NCI-H1092 treated with DMSO at 0.1 percent for 48 hours (cell line): ENCODE measurements at regions not wholly inside any gene's neighbourhood (a gene's known extent, or its start where the extent isn't known, plus 50 kb on each side); places are given as distances from the start of the nearest gene placed in this dataset.
"Not testable (repeated sequence)": the region's sequence is repeated elsewhere in the genome, so short reads cannot be mapped to it uniquely, and the experiment has no call there.

ENCODE experiments used
- DNase-seq: peaks from one replicate; lab custom pipeline; 2025; lab: John Stamatoyannopoulos, UW

DNA sequence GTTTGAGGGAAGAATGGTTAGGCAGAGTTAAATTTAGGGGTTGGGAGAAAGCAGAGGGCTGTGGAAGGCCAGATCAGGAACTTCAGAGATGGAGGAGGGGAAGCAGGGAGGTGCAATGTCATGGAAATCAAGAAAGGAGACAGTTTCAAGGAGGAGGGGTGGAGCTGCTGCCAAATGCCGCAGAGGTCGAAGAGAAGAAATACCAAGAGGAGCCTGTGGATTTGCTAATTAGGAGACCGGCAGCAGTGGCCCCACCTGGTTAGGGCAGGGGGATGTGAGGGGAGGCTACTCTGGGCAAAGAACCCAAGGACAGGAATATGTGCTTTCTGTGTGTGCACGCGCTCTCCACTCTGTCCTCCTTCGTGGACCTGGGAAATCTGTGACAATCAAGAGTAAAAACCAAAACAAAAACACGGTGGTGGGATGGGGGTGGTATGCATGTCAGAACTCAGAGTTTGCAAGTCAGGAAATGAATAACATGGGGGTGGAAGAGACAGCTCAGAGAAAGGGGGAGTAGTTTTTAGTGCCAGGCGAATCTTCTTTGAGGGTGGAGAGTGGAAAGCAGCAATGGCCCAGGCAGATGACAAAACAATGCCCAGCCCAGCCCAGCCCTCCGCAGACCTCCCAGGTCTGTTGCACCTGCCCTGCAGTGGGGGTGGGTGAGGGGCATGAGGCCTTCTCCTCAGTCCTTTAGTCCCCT lies 102.9 kb upstream of the PAX2 start:
- no peak for DNase-seq

DNA sequence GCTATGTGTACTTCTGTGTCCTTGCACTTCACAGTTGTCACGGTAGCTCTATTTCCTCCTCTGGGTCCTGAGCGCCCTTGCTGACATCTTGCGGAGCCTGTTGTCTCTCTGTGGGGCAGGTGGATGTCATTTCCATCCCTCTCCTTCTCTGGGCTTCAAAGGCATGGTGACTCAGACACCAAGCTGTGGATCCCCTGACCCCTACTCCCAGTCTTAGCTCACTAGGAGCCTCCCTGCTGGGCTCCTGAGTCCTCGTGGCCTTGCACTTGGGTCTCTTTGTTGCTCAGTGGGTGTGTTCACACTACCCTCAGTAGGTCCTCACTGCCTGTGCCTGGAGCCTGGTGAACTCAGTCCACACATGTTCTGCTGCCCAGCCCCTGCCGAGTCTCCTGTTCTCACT lies 100.3 kb upstream of the PAX2 start:
- DNase-seq, result no peak

DNA sequence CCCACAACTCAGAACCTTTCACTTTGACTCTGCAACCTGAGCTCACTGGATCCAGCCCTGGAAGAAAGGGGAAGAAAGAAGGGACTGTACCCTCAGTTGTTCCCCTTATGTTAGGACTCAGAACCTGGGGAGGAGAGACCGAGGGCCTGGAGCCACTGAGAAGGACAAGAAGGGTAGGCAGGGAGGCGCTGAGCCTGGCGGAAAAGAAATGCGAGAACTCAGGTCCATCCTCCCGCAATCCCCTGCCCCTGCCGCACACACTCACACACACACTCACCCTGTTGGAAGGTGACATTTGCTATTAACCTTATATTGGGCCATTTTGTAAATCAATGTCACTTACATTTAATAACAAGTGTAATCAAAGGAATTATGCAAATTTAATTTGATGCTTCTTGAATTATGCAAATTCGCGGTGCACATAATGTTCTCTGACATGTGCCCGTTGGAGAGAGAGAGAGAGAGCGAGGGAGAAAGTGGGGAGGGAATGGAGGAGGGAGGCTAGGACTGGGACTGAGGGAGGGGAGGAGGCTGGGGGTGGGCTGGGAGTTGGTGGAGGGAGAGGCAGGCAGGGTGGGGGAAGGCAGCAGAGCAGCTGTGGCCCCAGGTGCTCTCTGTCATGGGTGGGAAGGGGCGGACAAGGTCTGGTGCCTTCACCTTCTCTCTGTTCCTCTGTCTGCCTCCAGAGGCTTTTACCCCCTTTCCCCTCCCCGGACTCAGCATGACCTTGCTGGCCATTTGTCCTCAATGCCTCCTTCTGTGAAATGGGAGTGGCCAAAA lies 99.6 kb upstream of the PAX2 start:
- no peak for DNase-seq

DNA sequence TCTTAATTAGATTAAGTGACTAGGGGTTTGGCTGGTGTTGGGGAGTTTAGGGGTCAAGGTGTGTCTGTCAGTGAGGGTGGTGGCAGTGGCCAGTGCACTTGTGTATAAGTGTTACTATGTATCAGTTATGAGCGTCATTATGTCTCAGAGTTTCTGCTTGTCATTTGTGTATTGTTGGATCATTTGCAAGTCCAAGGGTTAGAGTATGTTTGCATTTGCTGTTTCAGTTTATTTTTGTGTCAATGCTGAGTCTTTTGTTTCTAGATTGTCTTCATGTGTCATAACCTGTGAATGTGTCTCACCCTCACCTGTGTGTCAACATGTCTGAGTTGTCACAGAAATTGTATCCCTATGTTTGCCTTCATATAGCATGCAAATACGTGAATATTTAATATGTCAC lies 97.5 kb upstream of the PAX2 start:
- no peak for DNase-seq

DNA sequence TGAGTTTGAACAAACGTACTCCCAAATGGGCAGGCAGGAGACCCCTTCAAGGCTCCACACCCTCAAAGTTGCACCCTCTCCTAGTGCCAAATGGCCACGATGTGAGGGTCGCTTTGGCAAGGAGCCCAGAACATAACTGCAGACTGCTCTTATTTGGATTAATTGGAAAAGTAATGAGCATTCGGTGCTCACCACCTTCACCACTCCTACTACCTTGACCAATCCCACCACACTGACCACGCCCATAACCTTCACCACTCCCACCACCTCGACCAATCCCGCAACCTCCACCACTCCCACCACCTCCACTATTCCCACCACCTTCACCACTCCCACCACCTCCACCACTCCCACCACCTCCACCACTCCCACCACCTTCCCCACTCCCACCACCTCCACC lies 94.7 kb upstream of the PAX2 start:
- no peak for DNase-seq

DNA sequence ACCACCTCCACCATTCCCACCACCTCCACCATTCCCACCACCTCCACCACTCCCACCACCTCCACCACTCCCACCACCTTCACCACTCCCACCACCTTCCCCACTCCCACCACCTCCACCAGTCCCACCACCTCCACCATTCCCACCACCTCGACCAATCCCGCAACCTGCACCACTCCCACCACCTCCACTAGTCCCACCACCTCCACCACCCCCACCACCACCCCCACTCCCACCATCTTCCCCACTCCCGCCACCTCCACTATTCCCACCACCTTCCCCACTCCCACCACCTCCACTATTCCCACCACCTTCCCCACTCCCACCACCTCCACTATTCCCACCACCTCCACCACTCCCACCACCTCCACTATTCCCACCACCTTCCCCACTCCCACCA lies 94.3 kb upstream of the PAX2 start:
- not testable (repeated sequence) for DNase-seq

DNA sequence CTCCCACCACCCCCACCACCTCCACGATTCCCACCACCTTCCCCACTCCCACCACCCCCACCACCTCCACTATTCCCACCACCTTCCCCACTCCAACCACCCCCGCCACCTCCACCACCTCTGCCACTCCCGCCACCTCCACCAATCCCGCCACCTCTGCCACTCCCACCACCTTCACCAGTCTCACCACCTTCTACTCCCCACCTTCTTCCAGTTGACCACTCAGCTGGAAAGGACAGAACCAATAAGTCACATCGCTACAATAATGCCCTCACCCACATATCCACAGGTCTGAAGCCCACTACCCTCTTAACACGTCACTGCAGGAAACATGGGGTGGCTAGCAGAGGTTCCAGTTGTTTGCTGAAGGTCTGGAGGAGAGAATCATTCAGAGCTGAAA lies 93.5 kb upstream of the PAX2 start:
- no peak for DNase-seq

DNA sequence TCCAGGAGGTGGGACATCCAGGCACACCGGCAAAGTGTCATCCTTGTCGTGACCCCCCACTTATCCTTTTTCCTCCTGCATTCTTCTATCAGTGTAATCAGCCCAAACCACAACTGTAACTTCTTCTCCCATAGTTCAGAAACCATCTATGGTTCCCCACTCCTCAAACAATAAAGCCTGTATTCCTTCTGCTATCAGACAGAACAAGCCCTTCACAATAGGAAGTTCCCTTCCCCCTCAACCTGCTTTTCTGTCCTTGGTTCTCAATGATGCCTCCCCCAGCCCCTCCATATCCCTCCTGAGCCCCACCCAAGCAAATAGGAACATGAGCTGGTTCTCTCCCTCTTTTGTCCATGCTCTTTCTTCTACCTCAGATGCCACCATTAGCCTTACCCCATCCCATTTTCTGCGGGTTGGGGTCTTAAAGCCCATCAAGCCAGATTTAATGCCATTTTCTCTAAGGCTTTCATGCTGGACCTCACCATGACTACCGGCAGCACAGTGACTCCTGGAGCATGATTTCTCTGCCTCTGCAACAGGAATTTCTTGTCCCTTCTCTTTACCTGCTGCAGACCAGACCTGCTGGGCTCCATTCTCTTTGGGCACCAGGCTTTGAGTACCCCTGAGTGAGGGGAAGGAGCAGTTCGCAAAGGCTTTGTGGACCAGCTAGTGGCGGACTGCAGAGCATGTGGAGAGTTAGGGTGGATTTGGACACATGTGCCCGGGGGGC lies 92.8 kb upstream of the PAX2 start:
- no peak for DNase-seq

DNA sequence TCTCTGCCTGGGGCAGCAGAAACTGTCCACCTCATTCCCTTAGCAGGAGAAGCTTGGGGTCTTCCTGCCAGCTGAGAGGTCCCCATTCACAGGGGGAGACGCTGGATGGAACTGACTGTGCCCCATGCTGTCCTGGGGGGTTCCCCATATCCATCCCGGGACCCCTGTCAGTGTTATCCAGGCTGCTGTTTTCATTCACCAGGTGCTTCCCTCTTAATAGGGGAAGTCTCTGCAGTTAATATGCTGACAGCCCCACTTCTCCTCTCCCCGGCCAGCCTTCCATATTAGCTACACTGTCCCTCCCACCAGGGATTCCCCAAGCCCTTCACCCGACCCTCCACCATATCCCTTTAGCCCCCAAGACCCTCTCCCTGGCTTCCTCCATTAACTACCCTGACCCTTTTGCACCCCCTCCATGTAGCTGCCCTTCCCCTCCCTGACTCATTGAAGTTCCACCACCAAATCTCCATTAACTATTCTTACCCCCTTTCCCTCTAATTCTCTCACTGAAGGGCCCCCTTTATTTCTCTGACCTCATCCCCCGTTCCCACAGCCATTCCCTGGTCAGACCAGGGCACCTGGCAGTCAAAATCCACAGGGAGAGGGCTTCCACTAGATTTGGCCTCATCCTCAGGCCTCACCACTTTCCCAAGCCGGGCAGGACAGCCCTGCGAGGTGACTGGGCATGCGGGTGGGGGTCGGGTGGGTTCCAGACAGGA lies 92.0 kb upstream of the PAX2 start:
- DNase-seq, result no peak

DNA sequence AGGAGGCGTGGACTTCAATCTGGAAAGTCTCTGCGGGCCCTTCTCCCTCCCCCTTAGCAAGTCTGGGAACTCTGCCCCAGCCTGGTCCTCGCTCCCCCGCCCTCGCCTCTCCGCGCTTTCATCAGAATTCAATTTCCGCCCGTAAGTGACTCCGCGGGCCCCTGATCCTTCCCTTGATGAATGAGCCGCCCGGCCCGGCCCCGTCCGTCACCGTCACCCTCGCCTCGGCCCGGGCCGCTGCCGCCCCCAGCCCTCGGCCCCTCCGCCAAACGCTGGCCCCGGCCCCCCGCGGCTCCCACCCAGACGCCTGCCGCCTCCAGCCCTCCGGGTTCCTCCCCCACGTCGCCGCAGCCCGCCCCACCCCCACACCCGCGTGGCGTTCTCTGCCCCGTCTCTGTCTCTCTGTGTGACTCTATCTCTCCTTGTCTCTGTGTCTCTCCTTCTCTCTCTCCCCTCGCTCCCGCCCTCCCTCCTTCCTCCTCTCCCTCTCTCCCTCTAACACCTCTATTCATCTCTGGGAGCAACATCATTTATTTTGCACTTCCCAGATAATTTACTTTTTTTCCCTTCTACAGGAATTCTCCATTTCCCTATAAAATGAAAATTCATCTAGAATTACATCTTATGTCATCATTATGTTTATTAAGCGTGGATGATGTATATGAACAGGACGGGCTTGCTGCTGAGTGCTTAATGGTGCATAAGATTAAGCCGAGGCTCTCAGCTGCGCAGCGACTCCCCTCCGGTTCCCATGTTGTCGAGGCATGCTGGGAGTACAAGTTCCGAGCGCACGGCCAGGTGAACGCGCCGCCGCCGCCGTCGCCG lies 91.2 kb upstream of the PAX2 start:
- DNase-seq, result no peak

DNA sequence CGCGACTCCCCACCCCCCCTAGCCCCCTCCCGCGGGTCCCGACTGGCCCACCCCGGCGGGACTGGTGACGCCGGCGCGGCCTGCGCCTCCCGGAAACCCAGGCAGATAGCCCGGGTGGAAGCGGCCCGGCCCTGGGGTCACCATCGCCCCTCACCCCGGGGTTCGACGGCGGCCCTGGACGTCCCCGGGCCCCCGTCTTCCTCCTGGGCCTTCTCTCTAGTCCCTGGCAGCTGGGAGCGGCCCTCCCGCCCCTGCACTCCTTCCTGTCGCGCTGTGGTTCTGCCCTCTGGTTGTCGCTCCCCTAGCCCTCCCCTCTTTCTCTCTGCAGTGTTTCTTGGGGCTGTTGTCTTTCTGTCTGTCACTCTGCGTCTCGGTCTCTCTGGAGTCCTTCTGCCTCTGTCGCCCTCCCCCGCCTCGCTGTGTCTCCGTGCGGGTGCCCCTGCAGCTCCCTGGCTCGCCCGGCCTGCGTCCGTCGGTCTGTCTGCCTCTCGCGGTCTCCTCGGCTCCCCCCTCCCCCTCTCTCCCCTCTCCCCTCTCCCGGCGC lies 90.5 kb upstream of the PAX2 start:
- no peak for DNase-seq

DNA sequence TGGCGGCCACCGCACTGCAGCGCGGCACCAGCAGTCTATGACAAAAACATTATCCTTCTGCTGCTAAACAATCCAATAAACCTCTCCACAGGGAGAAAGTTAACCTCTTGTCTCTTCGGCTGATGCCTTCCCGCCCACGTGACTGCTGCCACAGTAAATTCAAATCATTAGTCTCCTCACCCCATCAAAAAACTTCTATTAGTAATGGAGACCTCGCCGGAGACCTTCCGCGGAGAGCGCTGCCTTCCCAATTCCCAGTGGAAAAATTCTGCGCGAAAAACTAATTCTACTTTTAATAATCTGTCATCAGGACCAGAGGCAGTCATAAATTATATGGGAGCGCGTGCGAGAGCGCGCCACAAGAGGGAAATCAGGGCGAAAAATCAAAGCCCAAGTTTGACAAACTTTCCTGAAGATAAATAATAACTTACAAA lies 90.0 kb upstream of the PAX2 start:
- DNase-seq, result no peak

DNA sequence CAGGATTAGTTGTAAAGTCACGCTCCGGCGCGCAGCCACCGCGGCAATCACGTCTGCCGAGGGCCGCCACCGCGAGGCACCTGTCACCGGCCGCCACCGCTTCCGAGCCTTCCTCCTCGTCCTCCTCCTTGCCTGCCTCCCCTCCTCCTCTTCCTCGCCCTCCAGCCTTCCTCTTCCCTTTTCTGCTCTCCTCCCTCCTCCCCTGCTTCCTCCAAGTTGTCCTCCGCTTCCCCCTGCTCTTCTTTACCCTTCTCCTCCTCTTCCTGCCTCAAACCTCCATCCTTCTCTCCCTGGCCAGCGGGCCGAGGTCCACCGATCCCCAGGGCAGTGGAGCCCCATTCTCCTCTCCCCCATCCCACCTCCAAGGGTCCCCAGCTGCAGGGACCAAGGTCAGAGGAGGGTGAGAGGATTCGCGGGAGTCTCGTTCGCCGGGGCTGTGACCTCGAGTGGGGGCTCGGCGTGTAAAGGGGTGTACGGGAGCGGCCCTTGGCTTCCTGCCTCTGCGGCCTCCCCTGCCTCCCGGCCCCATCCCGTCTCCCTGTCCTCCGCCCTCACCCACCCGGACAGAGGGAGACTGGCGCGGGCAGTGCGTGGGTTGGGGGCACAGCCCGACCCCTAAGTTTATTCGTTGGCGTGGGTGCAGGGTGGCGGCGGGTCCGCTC lies 89.5 kb upstream of the PAX2 start:
- no peak for DNase-seq

DNA sequence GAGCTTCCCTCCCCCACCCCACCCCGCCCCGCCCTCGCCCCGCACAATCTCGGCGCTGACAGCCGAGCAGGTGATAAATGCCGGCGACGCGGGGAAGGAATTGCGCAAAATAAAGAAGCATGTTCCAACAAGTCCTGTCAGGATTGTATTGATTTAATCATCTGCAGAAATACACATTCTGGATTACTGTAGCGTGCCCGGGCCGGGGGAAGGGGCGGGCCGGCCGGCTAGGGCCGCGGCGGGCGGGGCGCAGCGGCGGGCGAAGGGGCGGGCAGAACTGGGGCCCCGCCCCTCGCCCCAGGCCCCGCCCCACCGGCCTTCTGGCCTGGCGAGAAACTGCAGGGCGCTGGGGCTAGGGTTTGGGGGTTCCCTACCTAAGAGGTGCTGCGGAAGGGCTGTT lies 88.9 kb upstream of the PAX2 start:
- DNase-seq, result no peak

DNA sequence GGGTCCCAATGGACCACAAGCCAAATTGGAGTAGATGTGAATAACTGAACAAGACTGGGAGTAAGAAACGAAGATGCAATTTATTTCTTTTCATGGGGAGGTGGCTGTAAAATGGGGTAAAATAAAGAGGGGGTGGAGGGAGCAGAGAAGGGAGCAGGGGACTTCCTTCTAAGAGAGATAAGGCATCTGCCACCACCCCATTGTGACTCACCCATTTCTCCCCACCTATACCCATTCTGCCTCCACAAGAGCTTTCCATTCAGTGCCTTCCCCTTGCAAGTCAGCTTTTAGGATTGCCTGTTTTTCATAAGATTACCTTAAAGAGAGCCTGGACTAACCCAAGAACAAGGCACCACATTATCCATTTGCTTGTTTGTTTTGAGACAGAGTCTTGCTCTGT lies 87.1 kb upstream of the PAX2 start:
- DNase-seq, result no peak

DNA sequence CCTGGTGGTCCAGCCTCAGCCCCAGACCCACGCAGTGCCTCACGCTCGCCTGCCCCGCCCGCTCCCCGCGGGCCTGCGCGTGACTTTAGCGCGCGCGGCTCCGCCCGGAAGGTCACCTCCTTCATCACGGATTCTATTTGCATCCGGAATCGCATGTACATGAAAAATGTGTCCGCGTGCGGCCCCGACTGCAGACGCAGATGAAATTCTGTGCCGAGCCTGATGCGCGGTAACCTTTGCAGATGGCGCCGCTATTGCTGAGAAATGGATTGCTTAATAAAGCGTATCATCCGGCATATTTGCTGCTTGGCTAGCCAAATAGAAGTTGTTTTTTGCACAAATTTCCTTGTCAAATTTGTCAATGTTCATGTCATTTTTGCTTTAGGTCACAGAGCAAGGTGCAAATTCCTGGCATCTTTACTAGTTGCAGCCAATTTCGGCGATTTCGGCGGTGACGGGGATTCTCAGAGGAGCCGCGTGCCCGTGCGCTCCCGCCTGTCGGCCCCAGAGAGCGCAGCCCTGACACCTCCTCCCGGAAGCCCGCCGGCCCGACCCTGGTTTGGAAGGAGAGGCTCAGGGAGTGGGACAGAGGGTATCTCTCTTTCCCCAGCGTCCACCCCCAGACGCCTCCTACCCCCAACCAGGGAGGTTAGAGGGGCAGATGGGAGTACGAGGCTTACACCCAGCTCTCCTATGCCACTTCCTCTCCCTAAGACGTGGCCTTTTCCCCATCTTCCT lies 85.9 kb upstream of the PAX2 start:
- no peak for DNase-seq

DNA sequence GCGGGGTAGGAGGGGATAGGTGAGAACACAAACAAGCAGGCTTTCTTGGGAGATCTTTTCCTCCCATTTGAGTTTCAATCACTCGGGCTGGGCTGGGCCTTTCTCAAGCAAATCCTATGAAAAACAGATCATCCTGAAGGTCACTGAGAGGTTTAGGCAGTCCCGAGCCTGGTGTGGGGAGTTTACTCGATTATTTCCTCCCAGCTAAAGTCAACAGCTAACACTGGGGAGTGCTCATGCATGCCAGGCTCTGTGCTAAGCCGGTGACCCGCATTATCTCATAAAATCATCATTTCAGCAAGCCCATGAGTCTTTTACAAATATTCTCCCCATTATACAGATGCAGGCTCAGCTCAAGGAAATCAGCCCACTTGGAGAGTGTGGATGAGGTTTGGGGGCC lies 85.0 kb upstream of the PAX2 start:
- no peak for DNase-seq

DNA sequence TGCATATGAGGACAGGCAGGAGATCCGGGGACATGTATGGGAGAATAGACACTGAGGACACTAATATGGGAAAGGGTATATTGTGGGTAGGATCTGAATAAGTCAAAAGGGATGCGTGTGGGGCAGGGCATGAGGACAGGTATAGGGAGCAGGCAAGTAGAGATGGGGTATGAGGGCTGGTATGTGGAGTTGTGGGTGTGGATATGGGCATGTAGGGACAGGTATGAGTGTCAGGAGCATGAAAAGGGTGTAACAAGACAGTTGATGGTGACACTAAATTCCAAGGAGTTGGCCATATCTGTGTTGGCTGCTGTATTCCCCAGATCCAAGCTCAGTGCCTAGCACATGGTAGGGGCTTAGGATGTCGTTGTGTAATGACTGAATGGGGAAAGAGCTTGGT lies 84.4 kb upstream of the PAX2 start:
- DNase-seq, result no peak

DNA sequence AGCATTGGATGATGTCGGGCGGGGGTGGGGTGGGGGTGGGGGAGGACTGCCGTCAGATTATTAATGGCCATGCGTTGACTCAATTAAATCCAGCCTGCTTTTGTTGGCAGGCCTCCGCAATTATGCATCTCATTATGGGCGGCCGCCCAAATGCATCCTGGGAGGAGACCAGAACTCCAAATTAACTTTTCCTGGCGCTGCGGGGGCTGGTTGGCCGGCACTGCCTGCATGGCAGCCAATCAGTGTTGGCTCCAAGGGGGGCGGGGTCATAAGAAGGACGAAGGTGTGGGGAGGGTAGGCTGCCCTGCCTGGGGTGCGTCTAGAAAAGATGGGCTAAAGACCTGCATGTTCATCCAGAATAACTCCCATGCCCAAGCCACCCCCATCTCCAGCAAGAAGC lies 83.9 kb upstream of the PAX2 start:
- DNase-seq, result no peak

DNA sequence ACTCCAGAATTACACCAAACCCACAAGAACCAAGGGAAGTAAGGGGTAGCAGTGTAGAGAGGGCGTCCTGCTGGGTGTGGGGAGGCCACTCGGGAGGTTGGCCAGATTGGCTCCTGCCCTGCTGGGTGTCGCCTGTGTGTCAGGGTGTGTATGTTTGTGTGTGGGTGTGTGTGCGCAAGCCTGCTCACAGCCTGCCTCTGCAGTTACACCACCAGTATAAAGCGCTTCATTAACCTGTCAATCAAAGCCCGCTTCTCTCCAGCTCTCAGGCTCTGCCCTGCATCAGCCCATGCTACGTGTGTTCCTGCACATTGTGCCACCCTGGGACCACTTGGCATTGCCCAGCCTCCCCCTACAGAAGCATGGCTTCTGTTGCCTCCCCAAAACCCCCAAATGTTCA lies 83.3 kb upstream of the PAX2 start:
- DNase-seq, result no peak
